A549 (cell line): ENCODE measurements at regions not wholly inside any gene's neighbourhood (a gene's known extent, or its start where the extent isn't known, plus 50 kb on each side); places are given as distances from the start of the nearest gene placed in this dataset.

ENCODE experiments used
- ATAC-seq, 2 experiments: fragments of 200-7000 bp in 1 of 2; fragments of >200 bp in 1 of 2; cut with Nextera tagmentation in 1 of 2; cut with Tn5 transposase in 1 of 2; 3 replicates each; pipeline versions ENCODE4 v1.8.0 to v1.9.1; 2018 to 2020; ENCODE audit warnings: mild to moderate bottlenecking in 1 of 2, moderate library complexity in 1 of 2
- CTCF ChIA-PET: fragments of 300-600 bp; sonication (Branson Sonifier 250); formaldehyde crosslinking; extraction: SDS; loops from one replicate; lab custom pipeline; 2021; ENCODE audit warnings: antibody characterized with exemption, inconsistent platforms; lab: Yijun Ruan, JAX
- POLR2A ChIA-PET: fragments of 350-600 bp; formaldehyde crosslinking; extraction: SDS; loops from one replicate; lab custom pipeline; 2021; ENCODE audit warnings: antibody characterized with exemption, inconsistent platforms; lab: Yijun Ruan, JAX
- DNase-seq, 2 experiments: peaks; one replicate each; pipeline versions ENCODE4 v3.0.0 to v3.0.0-alpha.2; 2011 to 2016; ENCODE audit warnings: low read depth in 1 of 2, low spot score in 1 of 2
- FAIRE-seq: peaks from 2 replicates; lab custom pipeline; 2011; peaks lifted over from hg19 to GRCh38; lab: Jason Lieb, UNC
- H3K27ac ChIP-seq, 2 experiments: fragments of >200 bp; sonication (Bioruptor Twin); formaldehyde crosslinking; 3 replicates each; pipeline ENCODE4 v1.5.1; 2016 to 2017
- H3K4me1 ChIP-seq: fragments of >200 bp; sonication (Bioruptor Twin); formaldehyde crosslinking; 3 replicates; pipeline ENCODE4 v1.6.1; 2016
- H3K4me2 ChIP-seq: fragments of >200 bp; sonication (Bioruptor Twin); formaldehyde crosslinking; 3 replicates; pipeline ENCODE4 v1.6.1; 2016
- H3K4me3 ChIP-seq: fragments of >200 bp; sonication (Bioruptor Twin); formaldehyde crosslinking; 3 replicates; pipeline ENCODE4 v1.5.1; 2016
- H3K9me3 ChIP-seq: fragments of >200 bp; sonication (Bioruptor Twin); formaldehyde crosslinking; 3 replicates; pipeline ENCODE4 v1.6.1; 2016
- CBX2 ChIP-seq: fragments of 200-600 bp; sonication (generic); IDR thresholded peaks from 2 replicates; pipeline ENCODE4 v1.6.1; 2016; ENCODE audit warnings: low read depth, mild to moderate bottlenecking, borderline replicate concordance
- CEBPB ChIP-seq, 2 experiments: fragments of >200 bp in 1 of 2; sonication (Bioruptor Twin) in 1 of 2; formaldehyde crosslinking in 1 of 2; IDR thresholded peaks; 2 replicates each; pipeline ENCODE4 v1.6.1; 2012 to 2016
- EHF ChIP-seq: fragments of 250-450 bp; sonication (Bioruptor Pico); IDR thresholded peaks from 2 replicates; pipeline ENCODE4 v1.5.0; 2020; ENCODE audit warnings: mild to moderate bottlenecking
- EHMT2 ChIP-seq: fragments of 200-600 bp; sonication (generic); IDR thresholded peaks from 2 replicates; pipeline ENCODE4 v1.6.1; 2016; ENCODE audit warnings: antibody characterized with exemption, low read depth, mild to moderate bottlenecking, moderate library complexity
- EP300 ChIP-seq, 2 experiments: fragments of >200 bp; sonication (Bioruptor Twin); formaldehyde crosslinking; IDR thresholded peaks; 2 replicates in 1 of 2; 3 replicates in 1 of 2; pipeline ENCODE4 v1.6.1; 2016 to 2017
- ESRRA ChIP-seq: fragments of 150-350 bp; IDR thresholded peaks from 2 replicates; pipeline ENCODE4 v1.6.1; 2014; ENCODE audit warnings: mild to moderate bottlenecking, low read length, borderline replicate concordance
- FOSB ChIP-seq: fragments of 250-450 bp; sonication (Bioruptor Pico); IDR thresholded peaks from 2 replicates; pipeline ENCODE4 v1.5.0; 2020; ENCODE audit warnings: mild to moderate bottlenecking, moderate library complexity
- FOSL2 ChIP-seq, 2 experiments: fragments of 450-650 bp in 1 of 2; fragments of >200 bp in 1 of 2; sonication (Bioruptor Twin) in 1 of 2; formaldehyde crosslinking; IDR thresholded peaks; 2 replicates each; pipeline versions ENCODE4 v1.5.0 to v1.6.1; 2016 to 2020; ENCODE audit warnings: mild to moderate bottlenecking in 1 of 2, moderate library complexity in 1 of 2
- FOXS1 ChIP-seq: fragments of 250-450 bp; sonication (Bioruptor Pico); IDR thresholded peaks from 2 replicates; pipeline ENCODE4 v1.5.0; 2020; ENCODE audit warnings: mild to moderate bottlenecking, moderate library complexity
- HDAC2 ChIP-seq: fragments of 200-600 bp; sonication (generic); IDR thresholded peaks from 2 replicates; pipeline ENCODE4 v1.6.1; 2016
- HOXA7 ChIP-seq: fragments of 250-450 bp; sonication (Bioruptor Pico); IDR thresholded peaks from 2 replicates; pipeline ENCODE4 v1.5.0; 2020; ENCODE audit warnings: mild to moderate bottlenecking, moderate library complexity
- HOXB5 ChIP-seq: fragments of 250-450 bp; sonication (Bioruptor Pico); IDR thresholded peaks from 2 replicates; pipeline ENCODE4 v1.5.0; 2020; ENCODE audit warnings: mild to moderate bottlenecking, moderate library complexity
- JUNB ChIP-seq: fragments of >200 bp; sonication (Bioruptor Twin); formaldehyde crosslinking; IDR thresholded peaks from 2 replicates; pipeline ENCODE4 v1.6.1; 2016
- MAFK ChIP-seq: fragments of 450-650 bp; IDR thresholded peaks from 2 replicates; pipeline ENCODE4 v1.6.1; 2014; ENCODE audit not compliant: partially characterized antibody
- PHF8 ChIP-seq: fragments of 200-600 bp; sonication (generic); IDR thresholded peaks from 2 replicates; pipeline ENCODE4 v1.6.1; 2016; ENCODE audit warnings: low read depth, mild to moderate bottlenecking, antibody characterized with exemption, moderate library complexity, borderline replicate concordance
- RAD21 ChIP-seq, 2 experiments: fragments of >200 bp in 1 of 2; sonication (Bioruptor Twin) in 1 of 2; formaldehyde crosslinking in 1 of 2; IDR thresholded peaks in 1 of 2; conservative IDR thresholded peaks in 1 of 2; 2 replicates in 1 of 2; 3 replicates in 1 of 2; pipeline ENCODE4 v1.6.1; 2012 to 2018; ENCODE audit warnings: inconsistent platforms in 1 of 2
- SMC3 ChIP-seq: fragments of >200 bp; sonication (Bioruptor Twin); formaldehyde crosslinking; IDR thresholded peaks from 3 replicates; pipeline ENCODE4 v1.6.1; 2018; ENCODE audit warnings: inconsistent platforms
- ZC3H11A ChIP-seq: fragments of 450-650 bp; IDR thresholded peaks from 2 replicates; pipeline ENCODE4 v1.6.1; 2014; ENCODE audit warnings: antibody characterized with exemption, mild to moderate bottlenecking
- ZNF302 ChIP-seq: fragments of 250-450 bp; sonication (Bioruptor Pico); IDR thresholded peaks from 2 replicates; pipeline ENCODE4 v1.9.0; 2021; ENCODE audit warnings: inconsistent platforms, mild to moderate bottlenecking, moderate library complexity
- WGBS: methylation state at CpG from one replicate; pipeline ENCODE4 v1.1.6; 2017; ENCODE audit errors: missing lambda C conversion rate; 5-methylcytosine and 5-hydroxymethylcytosine counted together
- TF ChIP-seq, protein P1 (sequence below): IDR thresholded peaks from 2 replicates; pipeline ENCODE4 v1.6.1; 2012
- TF ChIP-seq, protein P2 (sequence below): IDR thresholded peaks from 2 replicates; pipeline ENCODE4 v1.6.1; 2012

DNA sequence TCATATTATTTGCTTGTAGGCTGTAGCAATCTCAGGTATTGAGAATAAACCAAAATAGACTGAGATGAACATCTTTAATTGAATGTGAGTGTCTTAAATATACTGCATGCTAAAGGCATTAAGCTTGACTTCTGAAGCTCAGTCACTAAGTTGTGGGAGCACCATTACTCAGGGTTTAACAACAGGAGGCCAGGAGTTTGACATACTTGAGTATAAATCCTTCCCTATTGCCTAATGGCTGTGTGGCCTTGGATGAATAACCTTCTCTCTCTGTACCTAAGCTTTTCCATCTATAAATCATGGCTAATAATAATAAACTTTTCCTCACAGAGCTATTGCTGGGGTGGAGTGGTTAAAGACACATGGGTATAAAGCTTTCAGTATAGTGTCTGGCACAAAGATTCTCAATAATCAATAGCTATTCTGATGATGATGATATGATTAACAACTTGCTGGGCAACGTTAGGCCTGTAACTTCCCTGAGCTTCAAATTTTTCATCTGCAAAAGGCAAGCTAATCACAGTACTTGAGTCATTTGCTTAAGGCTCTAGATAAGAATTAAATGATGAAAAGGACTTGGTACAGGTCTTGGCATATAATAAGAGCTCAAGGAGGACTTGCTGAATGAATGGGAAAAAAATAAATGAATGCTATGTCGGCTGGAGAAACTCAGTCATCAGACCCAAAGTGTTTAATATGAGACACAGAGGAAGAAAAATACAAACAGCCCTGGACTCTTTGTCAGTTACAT, 174.0 kb upstream of the IL12B start (continued):
- TF ChIP-seq, protein P1, sequence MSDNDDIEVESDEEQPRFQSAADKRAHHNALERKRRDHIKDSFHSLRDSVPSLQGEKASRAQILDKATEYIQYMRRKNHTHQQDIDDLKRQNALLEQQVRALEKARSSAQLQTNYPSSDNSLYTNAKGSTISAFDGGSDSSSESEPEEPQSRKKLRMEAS, result no peak
- no peak for TF ChIP-seq HDAC2
- TF ChIP-seq HOXB5 (CRISPR knock-in tag), result no peak
- TF ChIP-seq RAD21 (conservative IDR thresholded peaks at IDR 0.05 in 1 of 2, IDR thresholded peaks at IDR 0.05 in 1 of 2), result no peak

DNA sequence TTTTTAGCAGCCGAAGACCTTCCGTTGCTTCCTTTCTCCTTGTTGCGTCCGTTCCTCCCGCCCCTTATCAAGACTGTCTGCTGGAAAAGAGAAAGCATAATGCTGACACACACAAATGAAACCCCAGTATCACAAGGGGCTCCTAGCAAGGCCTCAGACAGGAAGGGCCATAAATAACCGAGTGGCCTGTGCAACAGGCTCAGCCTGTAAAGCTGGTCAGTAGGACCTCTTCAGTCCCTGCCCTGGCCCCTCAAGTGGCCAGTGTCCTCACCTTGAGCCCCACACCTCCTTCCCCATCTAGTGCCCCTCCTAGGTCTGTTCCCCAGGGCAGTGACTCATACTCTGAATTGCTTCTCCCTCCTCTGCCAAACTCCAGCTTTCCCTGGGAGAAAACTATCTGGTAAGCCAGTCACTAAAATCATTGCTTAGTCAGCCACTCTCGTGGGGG, 174.6 kb upstream of the IL12B start:
- Histone ChIP-seq H3K9me3 (no peaks in the 10 kb centered on the region), H3K27ac (peak overlapping the region; percentile 55 to 77), H3K4me2 (peak overlapping the region; percentile 52), H3K4me1 (peaks cover 31% of the 10 kb centered on the region), H3K4me3 (no peak overlapping the region)
- no peak for FAIRE-seq
- 0 out of 2 replicates have a peak, but pooled peaks have one; percentile 17 for TF ChIP-seq JUNB
- peak; percentile 64 for TF ChIP-seq MAFK
- no peak for TF ChIP-seq FOSL2 (IDR thresholded peaks at IDR 0.05)
- peak; percentile 67 for TF ChIP-seq FOSL2 (CRISPR knock-in tag; IDR thresholded peaks at IDR 0.05)
- TF ChIP-seq FOSB (CRISPR knock-in tag), result no peak
- peak; percentile 77 to 82 for ATAC-seq
- ChIA-PET CTCF (interaction anchor here (1.4 to 1.5 kb wide), 2 partner anchors 11 to 412 kb away, joined by 3 to 5 read pairs; no protein-coding TSS in a partner anchor), POLR2A (no interaction called here)
- 70% methylated on average over 7 of the region's 7 CpGs for WGBS
- no peak for DNase-seq

DNA sequence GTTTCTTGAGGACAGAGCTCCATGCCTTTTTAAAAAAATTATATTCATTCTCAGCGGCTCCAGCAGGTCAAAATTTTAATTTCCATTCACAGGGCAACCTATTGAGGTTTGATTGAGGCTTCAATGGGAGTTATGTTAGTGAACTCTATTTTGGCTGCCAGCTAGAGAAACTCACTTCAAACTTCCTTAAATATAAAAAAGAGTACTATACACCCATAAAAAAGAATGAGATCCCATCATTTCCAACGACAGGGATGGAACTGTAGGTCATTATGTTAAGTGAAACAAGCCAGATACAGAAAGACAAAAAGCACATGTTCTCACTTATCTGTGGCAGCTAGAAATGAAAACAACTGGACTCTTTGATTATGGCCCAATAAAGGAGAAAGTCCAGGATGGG, 176.8 kb upstream of the IL12B start:
- DNase-seq (no peak), ATAC-seq (no peak), FAIRE-seq (no peak)
- H3K27ac ChIP-seq, result no peak overlapping the region
- no peak overlapping the region for H3K4me3 ChIP-seq
- H3K4me1 ChIP-seq, result peaks cover 50% of the 10 kb centered on the region
- CTCF ChIA-PET, result interaction anchor here (0.8 to 1.9 kb wide), 5 partner anchors 8 to 480 kb away, joined by 3 to 5 read pairs (median 3); no protein-coding TSS in a partner anchor
- POLR2A ChIA-PET, result no interaction called here
- H3K9me3 ChIP-seq, result no peaks in the 10 kb centered on the region
- TF ChIP-seq, protein P1, result no peak
- no peak for TF ChIP-seq PHF8
- TF ChIP-seq EP300 (IDR thresholded peaks at IDR 0.05), result no peak
- TF ChIP-seq FOSB (CRISPR knock-in tag), result no peak
- no peak for TF ChIP-seq ZNF302 (CRISPR knock-in tag)
- no peak for TF ChIP-seq EHMT2
- no peak for TF ChIP-seq SMC3
- TF ChIP-seq ZC3H11A, result no peak
- no peak for TF ChIP-seq EHF (CRISPR knock-in tag)
- no peak for TF ChIP-seq HOXA7
- no peak for TF ChIP-seq CBX2
- TF ChIP-seq FOXS1 (CRISPR knock-in tag), result no peak
- no peak for TF ChIP-seq CEBPB (IDR thresholded peaks at IDR 0.05)
- TF ChIP-seq, protein P2, sequence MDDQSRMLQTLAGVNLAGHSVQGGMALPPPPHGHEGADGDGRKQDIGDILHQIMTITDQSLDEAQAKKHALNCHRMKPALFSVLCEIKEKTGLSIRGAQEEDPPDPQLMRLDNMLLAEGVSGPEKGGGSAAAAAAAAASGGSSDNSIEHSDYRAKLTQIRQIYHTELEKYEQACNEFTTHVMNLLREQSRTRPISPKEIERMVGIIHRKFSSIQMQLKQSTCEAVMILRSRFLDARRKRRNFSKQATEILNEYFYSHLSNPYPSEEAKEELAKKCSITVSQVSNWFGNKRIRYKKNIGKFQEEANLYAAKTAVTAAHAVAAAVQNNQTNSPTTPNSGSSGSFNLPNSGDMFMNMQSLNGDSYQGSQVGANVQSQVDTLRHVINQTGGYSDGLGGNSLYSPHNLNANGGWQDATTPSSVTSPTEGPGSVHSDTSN, result no peak
- no peak for TF ChIP-seq ESRRA
- TF ChIP-seq HDAC2, result no peak
- H3K4me2 ChIP-seq, result no peak overlapping the region
- WGBS, result 89% methylated on average over 2 of the region's 2 CpGs
